Hippocampal formation (tissue), 2 donors: ENCODE measurements at regions not wholly inside any gene's neighbourhood (a gene's known extent, or its start where the extent isn't known, plus 50 kb on each side); places are given as distances from the start of the nearest gene placed in this dataset.

ENCODE experiments used
- DNase-seq, 2 donors: peaks; one replicate each; lab custom pipeline; 2025; lab: John Stamatoyannopoulos, UW

- peak in 1 of 2 donors; percentile 10 for DNase-seq
Observed at GRCh38 chr4:25578432-25578831, 77.2 kb upstream of the SLC34A2 start.

GRCh38 chr4:25580633-25581467, 74.8 kb upstream of the SLC34A2 start:
- DNase-seq: no peak

- DNase-seq: no peak
Observed at GRCh38 chr4:25585901-25586523, 69.6 kb upstream of the SLC34A2 start.

- no peak for DNase-seq
Observed at GRCh38 chr4:25588206-25588605, 67.4 kb upstream of the SLC34A2 start.

- no peak for DNase-seq
Observed at GRCh38 chr4:25590171-25590570, 65.5 kb upstream of the SLC34A2 start.

- DNase-seq: peak in 1 of 2 donors; percentile 8
Observed at GRCh38 chr4:25592736-25593135, 62.9 kb upstream of the SLC34A2 start.
